Panc1 (cell line): ENCODE measurements at regions not wholly inside any gene's neighbourhood (a gene's known extent, or its start where the extent isn't known, plus 50 kb on each side); places are given as distances from the start of the nearest gene placed in this dataset.

ENCODE experiments used
- ATAC-seq: fragments of 200-7000 bp; cut with Tn5 transposase; 2 replicates; pipeline ENCODE4 v1.9.1; 2020; ENCODE audit warnings: mild to moderate bottlenecking, moderate library complexity
- BruUV-seq: library from RNA; stranded (reverse); fragments of 400-500 nt; replicated peaks from 2 replicates; lab custom pipeline; 2021; lab: Mats Ljungman, UMichigan
- CTCF ChIA-PET: fragments of 300-600 bp; sonication (Branson Sonifier 250); formaldehyde crosslinking; loops from one replicate; lab custom pipeline; 2022; ENCODE audit warnings: antibody characterized with exemption; lab: Charles Lee
- POLR2A ChIA-PET: fragments of 300-600 bp; sonication (Branson Sonifier 250); formaldehyde crosslinking; loops from one replicate; lab custom pipeline; 2022; ENCODE audit warnings: antibody characterized with exemption; lab: Charles Lee
- DNase-seq: peaks from one replicate; pipeline ENCODE4 v3.0.0-alpha.2; 2010; ENCODE audit warnings: low read depth, low spot score
- H3K27ac ChIP-seq: 2 replicates; pipeline ENCODE4 v1.5.1; 2011; ENCODE audit warnings: mild to moderate bottlenecking, low read length, inconsistent platforms
- H3K27me3 ChIP-seq: fragments of 200-500 bp; sonication (Bioruptor generic); 2 replicates; pipeline ENCODE4 v1.6.0; 2014; ENCODE audit warnings: low read length, inconsistent platforms; ENCODE audit not compliant: control insufficient read depth, insufficient read depth
- H3K36me3 ChIP-seq: fragments of 200-500 bp; sonication (Bioruptor generic); 2 replicates; pipeline ENCODE4 v1.5.1; 2014; ENCODE audit warnings: inconsistent platforms, mild to moderate bottlenecking, low read length, moderate library complexity; ENCODE audit not compliant: control insufficient read depth, insufficient read depth
- H3K4me1 ChIP-seq: 2 replicates; pipeline ENCODE4 v1.5.1; 2011; ENCODE audit warnings: inconsistent platforms, mild to moderate bottlenecking, low read length, moderate library complexity; ENCODE audit not compliant: control insufficient read depth, insufficient read depth
- H3K4me3 ChIP-seq, 2 experiments: 2 replicates each; pipeline ENCODE4 v1.5.1; 2011 to 2012; ENCODE audit warnings: low read depth in 2 of 2, low read length in 2 of 2, mild to moderate bottlenecking in 2 of 2, inconsistent platforms in 1 of 2, moderate library complexity in 1 of 2
- H3K9me3 ChIP-seq: fragments of 200-500 bp; sonication (Bioruptor generic); 2 replicates; pipeline ENCODE4 v1.5.1; 2014; ENCODE audit warnings: low read depth, mild to moderate bottlenecking, inconsistent platforms, low read length, moderate library complexity; ENCODE audit not compliant: control insufficient read depth, insufficient read depth
- POLR2AphosphoS5 ChIP-seq: IDR thresholded peaks from 2 replicates; pipeline ENCODE4 v1.6.1; 2012; ENCODE audit warnings: mild to moderate bottlenecking, low read depth, low read length, moderate library complexity
- SIN3A ChIP-seq: IDR thresholded peaks from 2 replicates; pipeline ENCODE4 v1.6.1; 2012; ENCODE audit warnings: low read depth, mild to moderate bottlenecking, low read length, moderate library complexity, borderline replicate concordance; ENCODE audit not compliant: insufficient read depth
- TCF7L2 ChIP-seq: IDR thresholded peaks from 2 replicates; pipeline ENCODE4 v1.6.1; 2011; ENCODE audit warnings: mild to moderate bottlenecking, low read depth, low read length, inconsistent platforms
- in situ Hi-C: cut with HindIII; loops from 2 replicates; pipeline ENCODE4 v1.10.0; 2016; ENCODE audit warnings: low sequenced_read_pairs, low pct_unique_long_range_greater_than_20kb
- intact Hi-C: fragments of 100-400 bp; cut with micrococcal nuclease; formaldehyde crosslinking; loops from one replicate; pipeline ENCODE4 v1.10.0; 2022; ENCODE audit not compliant: unreplicated experiment
- TF ChIP-seq, protein P1 (sequence below), 2 experiments: IDR thresholded peaks; 2 replicates each; pipeline ENCODE4 v1.6.1; 2011 to 2012; ENCODE audit warnings: low read depth in 2 of 2, control low read depth in 1 of 2, low read length in 1 of 2, mild to moderate bottlenecking in 1 of 2, moderate library complexity in 1 of 2; ENCODE audit not compliant: insufficient read depth in 1 of 2
- TF ChIP-seq, protein P2 (sequence below): fragments of 450-650 bp; IDR thresholded peaks from 2 replicates; pipeline ENCODE4 v1.5.1; 2017; ENCODE audit warnings: mild to moderate bottlenecking

DNA sequence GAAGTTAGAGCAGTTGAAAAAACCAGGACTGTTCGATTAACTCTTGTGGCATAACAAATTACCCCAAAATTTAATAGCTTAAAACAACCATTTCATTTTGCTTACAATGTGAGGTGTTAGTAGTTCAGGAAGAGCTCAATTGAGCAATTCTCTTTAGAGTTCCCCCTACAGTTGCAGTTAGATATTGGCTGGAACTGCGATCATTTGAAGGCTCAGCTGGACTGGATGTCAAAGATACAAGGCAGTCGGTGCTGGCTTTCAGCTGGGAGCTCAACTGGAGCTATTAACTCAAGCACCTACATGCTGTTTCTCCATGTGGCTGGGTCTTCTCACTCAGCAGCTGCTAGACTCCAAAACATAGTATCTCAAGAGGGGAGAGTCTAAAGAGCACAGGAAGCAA lies 96.0 kb upstream of the LOC128125822 start:
- in situ Hi-C loops: no loop called here
- POLR2A ChIA-PET: interaction anchor here (0.6 kb wide), 1 partner anchor 42 kb away, joined by 3 read pairs; no protein-coding TSS in a partner anchor
- no TSS peak for BruUV-seq
- CTCF ChIA-PET: no interaction called here
- DNase-seq: no peak
- H3K36me3 ChIP-seq: no peaks in the 10 kb centered on the region
- no peaks in the 10 kb centered on the region for H3K4me1 ChIP-seq
- no peak overlapping the region for H3K4me3 ChIP-seq
- no peak for ATAC-seq
- H3K27ac ChIP-seq: no peak overlapping the region
- intact Hi-C loops: no loop called here
- H3K27me3 ChIP-seq: no peaks in the 10 kb centered on the region
- no peaks in the 10 kb centered on the region for H3K9me3 ChIP-seq
- TF ChIP-seq, protein P1, sequence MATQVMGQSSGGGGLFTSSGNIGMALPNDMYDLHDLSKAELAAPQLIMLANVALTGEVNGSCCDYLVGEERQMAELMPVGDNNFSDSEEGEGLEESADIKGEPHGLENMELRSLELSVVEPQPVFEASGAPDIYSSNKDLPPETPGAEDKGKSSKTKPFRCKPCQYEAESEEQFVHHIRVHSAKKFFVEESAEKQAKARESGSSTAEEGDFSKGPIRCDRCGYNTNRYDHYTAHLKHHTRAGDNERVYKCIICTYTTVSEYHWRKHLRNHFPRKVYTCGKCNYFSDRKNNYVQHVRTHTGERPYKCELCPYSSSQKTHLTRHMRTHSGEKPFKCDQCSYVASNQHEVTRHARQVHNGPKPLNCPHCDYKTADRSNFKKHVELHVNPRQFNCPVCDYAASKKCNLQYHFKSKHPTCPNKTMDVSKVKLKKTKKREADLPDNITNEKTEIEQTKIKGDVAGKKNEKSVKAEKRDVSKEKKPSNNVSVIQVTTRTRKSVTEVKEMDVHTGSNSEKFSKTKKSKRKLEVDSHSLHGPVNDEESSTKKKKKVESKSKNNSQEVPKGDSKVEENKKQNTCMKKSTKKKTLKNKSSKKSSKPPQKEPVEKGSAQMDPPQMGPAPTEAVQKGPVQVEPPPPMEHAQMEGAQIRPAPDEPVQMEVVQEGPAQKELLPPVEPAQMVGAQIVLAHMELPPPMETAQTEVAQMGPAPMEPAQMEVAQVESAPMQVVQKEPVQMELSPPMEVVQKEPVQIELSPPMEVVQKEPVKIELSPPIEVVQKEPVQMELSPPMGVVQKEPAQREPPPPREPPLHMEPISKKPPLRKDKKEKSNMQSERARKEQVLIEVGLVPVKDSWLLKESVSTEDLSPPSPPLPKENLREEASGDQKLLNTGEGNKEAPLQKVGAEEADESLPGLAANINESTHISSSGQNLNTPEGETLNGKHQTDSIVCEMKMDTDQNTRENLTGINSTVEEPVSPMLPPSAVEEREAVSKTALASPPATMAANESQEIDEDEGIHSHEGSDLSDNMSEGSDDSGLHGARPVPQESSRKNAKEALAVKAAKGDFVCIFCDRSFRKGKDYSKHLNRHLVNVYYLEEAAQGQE (IDR thresholded peaks at IDR 0.05; ENCODE audit: insufficient read depth in 1 of 2, low read depth in 2 of 2, low read length in 1 of 2): no peak
- TF ChIP-seq POLR2AphosphoS5: no peak
- TF ChIP-seq, protein P2, sequence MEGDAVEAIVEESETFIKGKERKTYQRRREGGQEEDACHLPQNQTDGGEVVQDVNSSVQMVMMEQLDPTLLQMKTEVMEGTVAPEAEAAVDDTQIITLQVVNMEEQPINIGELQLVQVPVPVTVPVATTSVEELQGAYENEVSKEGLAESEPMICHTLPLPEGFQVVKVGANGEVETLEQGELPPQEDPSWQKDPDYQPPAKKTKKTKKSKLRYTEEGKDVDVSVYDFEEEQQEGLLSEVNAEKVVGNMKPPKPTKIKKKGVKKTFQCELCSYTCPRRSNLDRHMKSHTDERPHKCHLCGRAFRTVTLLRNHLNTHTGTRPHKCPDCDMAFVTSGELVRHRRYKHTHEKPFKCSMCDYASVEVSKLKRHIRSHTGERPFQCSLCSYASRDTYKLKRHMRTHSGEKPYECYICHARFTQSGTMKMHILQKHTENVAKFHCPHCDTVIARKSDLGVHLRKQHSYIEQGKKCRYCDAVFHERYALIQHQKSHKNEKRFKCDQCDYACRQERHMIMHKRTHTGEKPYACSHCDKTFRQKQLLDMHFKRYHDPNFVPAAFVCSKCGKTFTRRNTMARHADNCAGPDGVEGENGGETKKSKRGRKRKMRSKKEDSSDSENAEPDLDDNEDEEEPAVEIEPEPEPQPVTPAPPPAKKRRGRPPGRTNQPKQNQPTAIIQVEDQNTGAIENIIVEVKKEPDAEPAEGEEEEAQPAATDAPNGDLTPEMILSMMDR: no peak
- TF ChIP-seq TCF7L2: no peak
- no peak for TF ChIP-seq SIN3A

DNA sequence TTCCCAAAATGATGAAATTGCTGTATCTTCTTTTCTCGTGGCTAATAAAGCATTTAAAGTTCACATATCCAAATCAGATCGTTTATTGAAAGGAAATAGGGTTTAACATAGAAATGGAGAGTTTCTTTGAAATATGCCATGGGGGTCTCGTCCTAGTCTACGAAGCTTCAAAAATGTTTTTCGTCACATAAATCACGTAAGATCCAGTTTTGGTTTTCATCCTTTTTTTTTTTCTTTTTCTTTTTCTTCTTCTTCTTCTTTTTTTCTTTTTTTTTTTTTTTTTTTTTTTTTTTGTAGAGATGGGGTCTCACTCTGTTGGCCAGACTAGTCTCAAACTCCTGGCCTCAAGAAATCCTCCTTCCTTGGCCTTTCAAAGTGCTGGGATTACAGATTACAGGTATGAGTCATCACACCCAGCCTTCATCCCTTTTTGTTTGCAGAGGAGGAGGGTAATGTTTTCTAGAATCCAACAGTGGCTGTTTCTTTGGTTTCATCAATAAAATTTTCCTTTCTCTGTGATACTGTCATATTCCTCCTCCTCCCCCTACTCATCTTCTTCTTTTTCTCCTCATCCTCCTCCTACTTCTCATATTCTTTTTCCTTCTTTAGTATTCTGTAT lies 94.7 kb upstream of the LOC128125822 start:
- Histone ChIP-seq H3K27ac (no peak overlapping the region), H3K36me3 (no peaks in the 10 kb centered on the region)

More for the DNA sequence above, 94.7 kb upstream of the LOC128125822 start:
- H3K4me1 ChIP-seq: no peaks in the 10 kb centered on the region
- intact Hi-C loops: no loop called here
- TF ChIP-seq POLR2AphosphoS5 (no peak), TCF7L2 (no peak), SIN3A (no peak)
- TF ChIP-seq, protein P1 (IDR thresholded peaks at IDR 0.05; ENCODE audit: insufficient read depth in 1 of 2, low read depth in 2 of 2, low read length in 1 of 2): no peak
- TF ChIP-seq, protein P2: no peak
- H3K9me3 ChIP-seq: no peaks in the 10 kb centered on the region
- no peak overlapping the region for H3K4me3 ChIP-seq
- in situ Hi-C loops: no loop called here
- ATAC-seq: no peak
- no TSS peak for BruUV-seq
- ChIA-PET CTCF (no interaction called here), POLR2A (no interaction called here)
- no peak for DNase-seq
- H3K27me3 ChIP-seq: no peaks in the 10 kb centered on the region
